ENCODE measurements at regions not wholly inside any gene's neighbourhood (a gene's known extent, or its start where the extent isn't known, plus 50 kb on each side); places are given as distances from the start of the nearest gene placed in this dataset.

DNA sequence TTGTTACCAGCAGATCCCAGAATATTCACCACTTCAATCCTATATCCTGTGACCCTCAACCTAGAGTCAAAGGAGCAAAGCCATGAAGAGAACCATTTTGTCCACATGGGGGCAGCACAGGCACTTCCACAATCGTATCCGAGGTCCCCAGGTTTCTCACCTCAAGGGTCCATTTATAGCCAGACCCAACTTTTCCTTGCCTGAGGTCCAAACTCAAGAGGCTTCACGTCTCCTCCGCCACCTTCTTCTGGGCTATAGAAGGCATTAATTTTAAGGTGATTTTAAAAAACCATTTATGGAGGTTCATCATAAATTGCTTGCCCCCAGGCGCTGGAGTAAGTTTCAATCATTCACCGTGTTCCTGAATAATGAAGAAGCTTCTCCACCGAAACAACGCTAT, 111.6 kb upstream of the NABP1 start:
- TF ChIP-seq, protein P1, sequence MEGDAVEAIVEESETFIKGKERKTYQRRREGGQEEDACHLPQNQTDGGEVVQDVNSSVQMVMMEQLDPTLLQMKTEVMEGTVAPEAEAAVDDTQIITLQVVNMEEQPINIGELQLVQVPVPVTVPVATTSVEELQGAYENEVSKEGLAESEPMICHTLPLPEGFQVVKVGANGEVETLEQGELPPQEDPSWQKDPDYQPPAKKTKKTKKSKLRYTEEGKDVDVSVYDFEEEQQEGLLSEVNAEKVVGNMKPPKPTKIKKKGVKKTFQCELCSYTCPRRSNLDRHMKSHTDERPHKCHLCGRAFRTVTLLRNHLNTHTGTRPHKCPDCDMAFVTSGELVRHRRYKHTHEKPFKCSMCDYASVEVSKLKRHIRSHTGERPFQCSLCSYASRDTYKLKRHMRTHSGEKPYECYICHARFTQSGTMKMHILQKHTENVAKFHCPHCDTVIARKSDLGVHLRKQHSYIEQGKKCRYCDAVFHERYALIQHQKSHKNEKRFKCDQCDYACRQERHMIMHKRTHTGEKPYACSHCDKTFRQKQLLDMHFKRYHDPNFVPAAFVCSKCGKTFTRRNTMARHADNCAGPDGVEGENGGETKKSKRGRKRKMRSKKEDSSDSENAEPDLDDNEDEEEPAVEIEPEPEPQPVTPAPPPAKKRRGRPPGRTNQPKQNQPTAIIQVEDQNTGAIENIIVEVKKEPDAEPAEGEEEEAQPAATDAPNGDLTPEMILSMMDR (IDR thresholded peaks at IDR 0.05; ENCODE audit: insufficient read depth, low read depth, low read length) = peak; percentile 77
- TF ChIP-seq EZH2 (IDR thresholded peaks at IDR 0.05; ENCODE audit: insufficient read depth, low read length) = no peak
